Spleen (tissue), 11 donors: ENCODE measurements at regions not wholly inside any gene's neighbourhood (a gene's known extent, or its start where the extent isn't known, plus 50 kb on each side); places are given as distances from the start of the nearest gene placed in this dataset.
A peak's percentile ranks its signal among the peaks of the same experiment; 100 is the strongest.

ENCODE experiments used
- DNase-seq: peaks from one replicate; pipeline ENCODE4 v3.0.0-alpha.2; 2020
- H3K27ac ChIP-seq, 8 donors: fragments of 200-600 bp; sonication (generic) in 7 of 8; 1 replicate in 4 of 8; 2 replicates in 4 of 8; pipeline versions ENCODE4 v1.5.0 to v1.8.0; 2016 to 2021; ENCODE audit warnings: inconsistent platforms in 4 of 8, mild to moderate bottlenecking in 4 of 8, moderate library complexity in 1 of 8
- H3K27me3 ChIP-seq, 7 donors: fragments of 200-600 bp; sonication (generic) in 6 of 7; replicated peaks in 1 of 7; 1 replicate in 4 of 7; 2 replicates in 3 of 7; pipeline versions ENCODE4 v1.5.0 to v1.8.0; 2016 to 2021; ENCODE audit warnings: inconsistent platforms in 3 of 7, mild to moderate bottlenecking in 1 of 7
- H3K36me3 ChIP-seq, 6 donors: fragments of 200-600 bp; sonication (generic) in 5 of 6; 1 replicate in 4 of 6; 2 replicates in 2 of 6; pipeline versions ENCODE4 v1.5.0 to v1.8.0; 2016 to 2021; ENCODE audit warnings: inconsistent platforms in 2 of 6
- H3K4me1 ChIP-seq, 6 donors: fragments of 200-600 bp; sonication (generic) in 5 of 6; 1 replicate in 3 of 6; 2 replicates in 3 of 6; pipeline versions ENCODE4 v1.5.0 to v1.8.0; 2016 to 2021; ENCODE audit warnings: inconsistent platforms in 3 of 6
- H3K4me3 ChIP-seq, 8 donors: fragments of 200-600 bp; sonication (generic) in 7 of 8; 1 replicate in 4 of 8; 2 replicates in 4 of 8; pipeline versions ENCODE4 v1.5.0 to v1.8.0; 2016 to 2021; ENCODE audit warnings: inconsistent platforms in 4 of 8, mild to moderate bottlenecking in 4 of 8, moderate library complexity in 2 of 8
- H3K9me3 ChIP-seq, 8 donors: fragments of 200-600 bp; sonication (generic) in 7 of 8; 1 replicate in 4 of 8; 2 replicates in 4 of 8; pipeline versions ENCODE4 v1.5.0 to v1.8.0; 2016 to 2021; ENCODE audit warnings: inconsistent platforms in 4 of 8
- POLR2A ChIP-seq, 3 donors: fragments of 450-650 bp; IDR thresholded peaks; one replicate each; pipeline ENCODE4 v1.5.1; 2017; ENCODE audit warnings: antibody characterized with exemption in 3 of 3, mild to moderate bottlenecking in 1 of 3
- POLR2AphosphoS5 ChIP-seq, 3 donors: sonication (generic); formaldehyde crosslinking; IDR thresholded peaks; one replicate each; pipeline ENCODE4 v1.5.1; 2017; ENCODE audit warnings: antibody characterized with exemption in 3 of 3
- WGBS, 5 donors: extraction: QIAGEN DNeasy Blood & Tissue Kit in 3 of 5; methylation state at CpG; one replicate each; pipeline versions ENCODE4 v1.1.5 to v1.1.7; 2013 to 2018; 5-methylcytosine and 5-hydroxymethylcytosine counted together
- intact Hi-C: fragments of 100-400 bp; cut with DNase I; formaldehyde crosslinking; loops from one replicate; pipeline ENCODE4 v1.15.0; 2023; ENCODE audit warnings: low total_unique reads
- TF ChIP-seq, protein P1 (sequence below), 11 experiments: fragments of 200-600 bp in 7 of 11; fragments of 450-650 bp in 4 of 11; sonication (generic) in 4 of 11; IDR thresholded peaks in 8 of 11; conservative IDR thresholded peaks in 3 of 11; 1 replicate in 7 of 11; 2 replicates in 4 of 11; pipeline versions ENCODE4 v1.4.0 to v1.8.0; 2016 to 2021; ENCODE audit warnings: antibody characterized with exemption in 11 of 11, inconsistent platforms in 4 of 11, mild to moderate bottlenecking in 1 of 11
- donor health status: healthy with polysubstance abuse.
- donor health status: DM: no; HTN: no; CAD: no; lungs with moderate emphysema.
- donor health status: DM: no; HTN: no; CAD: no.
- donor health status: Bipolar disorder and iron deficiency.
- donor health status: healthy.
- donor health status: DM: no; HTN: no; CAD: no.
- donor health status: DM: yes; HTN: yes; CAD: no.

DNA sequence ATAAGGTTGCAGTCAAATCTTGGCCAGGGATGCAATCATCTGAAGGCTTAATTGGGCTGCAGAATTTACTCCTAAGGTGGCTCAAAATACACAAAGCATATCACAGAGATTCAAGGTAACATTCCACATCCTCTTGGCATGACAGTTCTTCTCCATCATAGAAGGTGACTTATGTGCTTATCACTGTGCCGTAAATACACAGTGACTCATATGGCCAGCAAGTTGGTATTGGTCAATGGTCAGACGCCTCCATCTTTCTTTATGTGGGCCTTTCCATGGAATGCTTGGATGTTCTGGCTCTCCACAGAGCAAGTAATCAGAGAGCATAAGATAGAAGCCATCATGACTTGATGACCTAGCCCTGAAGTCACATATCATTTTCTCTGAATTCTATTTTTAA lies 168.8 kb upstream of the ST8SIA2 start:
- H3K36me3 ChIP-seq, result no peaks in the 10 kb centered on the region
- H3K4me1 ChIP-seq, result no peaks in the 10 kb centered on the region
- H3K27me3 ChIP-seq, result no peaks in the 10 kb centered on the region
- peaks cover 0 to 13% (median 2%) of the 10 kb centered on the region in 8 donors for H3K9me3 ChIP-seq
- H3K27ac ChIP-seq, result no peak overlapping the region
- intact Hi-C loops, result no loop called here
- DNase-seq, result no peak
- 74 to 97% (median 92%) methylated on average over 2 of the region's 2 CpGs for WGBS, 5 donors
- TF ChIP-seq POLR2AphosphoS5 (IDR thresholded peaks at IDR 0.05) (no peak), POLR2A (IDR thresholded peaks at IDR 0.05) (no peak)
- TF ChIP-seq, protein P1, sequence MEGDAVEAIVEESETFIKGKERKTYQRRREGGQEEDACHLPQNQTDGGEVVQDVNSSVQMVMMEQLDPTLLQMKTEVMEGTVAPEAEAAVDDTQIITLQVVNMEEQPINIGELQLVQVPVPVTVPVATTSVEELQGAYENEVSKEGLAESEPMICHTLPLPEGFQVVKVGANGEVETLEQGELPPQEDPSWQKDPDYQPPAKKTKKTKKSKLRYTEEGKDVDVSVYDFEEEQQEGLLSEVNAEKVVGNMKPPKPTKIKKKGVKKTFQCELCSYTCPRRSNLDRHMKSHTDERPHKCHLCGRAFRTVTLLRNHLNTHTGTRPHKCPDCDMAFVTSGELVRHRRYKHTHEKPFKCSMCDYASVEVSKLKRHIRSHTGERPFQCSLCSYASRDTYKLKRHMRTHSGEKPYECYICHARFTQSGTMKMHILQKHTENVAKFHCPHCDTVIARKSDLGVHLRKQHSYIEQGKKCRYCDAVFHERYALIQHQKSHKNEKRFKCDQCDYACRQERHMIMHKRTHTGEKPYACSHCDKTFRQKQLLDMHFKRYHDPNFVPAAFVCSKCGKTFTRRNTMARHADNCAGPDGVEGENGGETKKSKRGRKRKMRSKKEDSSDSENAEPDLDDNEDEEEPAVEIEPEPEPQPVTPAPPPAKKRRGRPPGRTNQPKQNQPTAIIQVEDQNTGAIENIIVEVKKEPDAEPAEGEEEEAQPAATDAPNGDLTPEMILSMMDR (IDR thresholded peaks at IDR 0.05 in 8 of 11, conservative IDR thresholded peaks at IDR 0.05 in 3 of 11), result no peak
- no peak overlapping the region for H3K4me3 ChIP-seq

DNA sequence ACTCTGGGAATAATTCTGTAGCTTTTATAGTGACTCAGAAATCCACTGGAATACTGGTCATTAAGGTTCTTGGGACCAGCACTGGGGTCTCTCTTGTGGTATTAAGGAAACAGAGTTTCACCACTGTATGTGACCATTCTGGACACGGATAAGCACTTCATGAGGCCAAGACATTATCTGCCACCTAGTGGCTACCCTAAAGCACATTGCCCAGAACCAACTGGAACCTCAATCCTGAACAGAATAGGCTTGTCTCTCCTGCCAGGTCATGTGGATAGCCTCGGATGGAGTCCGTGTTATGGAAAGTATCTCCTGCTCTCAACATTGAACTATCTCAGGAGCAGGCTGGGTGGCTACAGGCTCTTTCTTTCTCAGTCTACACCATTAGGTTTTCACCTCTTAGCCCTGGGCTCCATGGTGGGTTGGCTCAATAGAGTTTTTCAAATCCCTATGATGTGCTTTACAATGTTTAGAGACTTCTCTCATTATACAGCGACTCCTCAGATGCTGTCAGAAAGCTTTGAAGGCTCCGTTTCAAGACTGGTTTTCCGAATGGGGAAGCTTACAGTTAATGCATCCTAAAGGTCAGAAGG lies 167.6 kb upstream of the ST8SIA2 start:
- Histone ChIP-seq H3K4me3 (no peak overlapping the region), H3K9me3 (peaks cover 0 to 13% (median 2%) of the 10 kb centered on the region in 8 donors), H3K27ac (no peak overlapping the region), H3K36me3 (no peaks in the 10 kb centered on the region), H3K27me3 (no peaks in the 10 kb centered on the region), H3K4me1 (no peaks in the 10 kb centered on the region)
- intact Hi-C loops, result no loop called here
- TF ChIP-seq POLR2AphosphoS5 (IDR thresholded peaks at IDR 0.05), result no peak
- TF ChIP-seq, protein P1 (IDR thresholded peaks at IDR 0.05 in 8 of 11, conservative IDR thresholded peaks at IDR 0.05 in 3 of 11), result peak in 7 of 11 experiments; percentile 26 to 50 (median 33)
- WGBS, 5 donors, result 57 to 66% (median 59%) methylated on average over 6 of the region's 6 CpGs
- no peak for DNase-seq

DNA sequence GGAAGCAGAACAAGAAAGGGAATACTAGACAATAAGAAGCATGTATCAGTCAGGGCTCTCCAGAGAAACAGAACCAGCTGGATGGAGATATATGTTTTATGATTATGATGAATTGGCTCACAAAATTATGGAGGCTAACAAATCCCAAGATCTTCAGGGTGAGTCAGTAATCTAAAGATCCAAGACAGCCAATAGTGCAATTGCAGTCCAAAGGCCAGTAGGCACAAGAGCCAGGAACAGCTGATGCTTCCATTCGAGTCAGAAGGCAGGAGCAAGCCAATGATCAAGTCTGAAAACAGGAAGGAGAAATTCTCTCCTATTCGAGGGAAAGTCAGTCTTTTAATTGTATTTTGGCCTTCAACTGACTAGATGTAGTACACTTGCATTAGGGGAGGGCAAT lies 164.9 kb upstream of the ST8SIA2 start:
- peaks cover 0 to 14% (median 2%) of the 10 kb centered on the region in 8 donors for H3K9me3 ChIP-seq
- WGBS, 5 donors, result 44 to 71% (median 64%) methylated on average over 2 of the region's 2 CpGs
- TF ChIP-seq POLR2A (IDR thresholded peaks at IDR 0.05) (no peak), POLR2AphosphoS5 (IDR thresholded peaks at IDR 0.05) (no peak)
- TF ChIP-seq, protein P1 (IDR thresholded peaks at IDR 0.05 in 8 of 11, conservative IDR thresholded peaks at IDR 0.05 in 3 of 11), result no peak

DNA sequence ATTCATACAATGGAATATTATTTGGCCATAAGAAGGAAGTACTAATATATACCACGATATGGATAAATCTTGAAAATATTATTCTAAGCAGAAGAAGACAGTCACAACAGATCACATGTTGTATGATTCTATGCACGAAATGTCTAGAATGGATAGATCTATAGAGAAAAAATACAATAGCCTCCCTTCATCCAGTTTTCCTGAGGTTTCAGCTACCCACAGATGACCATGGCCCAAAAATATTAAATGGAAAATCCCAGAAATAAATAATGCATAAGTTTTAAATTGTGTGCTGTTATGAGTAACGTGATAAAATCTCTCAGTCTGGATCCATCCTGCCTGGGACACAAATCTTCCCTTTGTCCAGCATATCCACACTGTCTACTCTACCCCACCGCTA lies 162.2 kb upstream of the ST8SIA2 start:
- no peak overlapping the region for H3K27ac ChIP-seq
- H3K4me3 ChIP-seq, result no peak overlapping the region
- no peak for TF ChIP-seq POLR2AphosphoS5 (IDR thresholded peaks at IDR 0.05)
- TF ChIP-seq, protein P1 (IDR thresholded peaks at IDR 0.05 in 8 of 11, conservative IDR thresholded peaks at IDR 0.05 in 3 of 11), result no peak
- no peak for TF ChIP-seq POLR2A (IDR thresholded peaks at IDR 0.05)
- peaks cover 0 to 28% (median 0%) of the 10 kb centered on the region in 7 donors for H3K27me3 ChIP-seq
- intact Hi-C loops, result no loop called here
- peaks cover 0 to 30% (median 12%) of the 10 kb centered on the region in 8 donors for H3K9me3 ChIP-seq
- WGBS, 5 donors, result 52 to 80% (median 72%) methylated on average over 4 of the region's 4 CpGs
- DNase-seq, result no peak
- H3K4me1 ChIP-seq, result no peaks in the 10 kb centered on the region
- H3K36me3 ChIP-seq, result no peaks in the 10 kb centered on the region

More for the DNA sequence above, 164.9 kb upstream of the ST8SIA2 start:
- peaks cover 0 to 23% (median 0%) of the 10 kb centered on the region in 7 donors for H3K27me3 ChIP-seq
- DNase-seq, result no peak
- H3K36me3 ChIP-seq, result no peaks in the 10 kb centered on the region
- no peaks in the 10 kb centered on the region for H3K4me1 ChIP-seq
- H3K27ac ChIP-seq, result no peak overlapping the region
- H3K4me3 ChIP-seq, result no peak overlapping the region
- intact Hi-C loops, result no loop called here
